GM08714 (cell line): ENCODE measurements at regions not wholly inside any gene's neighbourhood (a gene's known extent, or its start where the extent isn't known, plus 50 kb on each side); places are given as distances from the start of the nearest gene placed in this dataset.

Experiments used
- H3K4me3 ChIP-seq: fragments of 200-500 bp; sonication (Bioruptor generic); 2 replicates; pipeline ENCODE4 v1.5.1; 2014; ENCODE audit warnings: mild to moderate bottlenecking, low read length, inconsistent platforms
- ZNF274 ChIP-seq: IDR thresholded peaks from 2 replicates; pipeline ENCODE4 v1.6.1; 2012; ENCODE audit warnings: mild to moderate bottlenecking, low read depth, low read length

DNA sequence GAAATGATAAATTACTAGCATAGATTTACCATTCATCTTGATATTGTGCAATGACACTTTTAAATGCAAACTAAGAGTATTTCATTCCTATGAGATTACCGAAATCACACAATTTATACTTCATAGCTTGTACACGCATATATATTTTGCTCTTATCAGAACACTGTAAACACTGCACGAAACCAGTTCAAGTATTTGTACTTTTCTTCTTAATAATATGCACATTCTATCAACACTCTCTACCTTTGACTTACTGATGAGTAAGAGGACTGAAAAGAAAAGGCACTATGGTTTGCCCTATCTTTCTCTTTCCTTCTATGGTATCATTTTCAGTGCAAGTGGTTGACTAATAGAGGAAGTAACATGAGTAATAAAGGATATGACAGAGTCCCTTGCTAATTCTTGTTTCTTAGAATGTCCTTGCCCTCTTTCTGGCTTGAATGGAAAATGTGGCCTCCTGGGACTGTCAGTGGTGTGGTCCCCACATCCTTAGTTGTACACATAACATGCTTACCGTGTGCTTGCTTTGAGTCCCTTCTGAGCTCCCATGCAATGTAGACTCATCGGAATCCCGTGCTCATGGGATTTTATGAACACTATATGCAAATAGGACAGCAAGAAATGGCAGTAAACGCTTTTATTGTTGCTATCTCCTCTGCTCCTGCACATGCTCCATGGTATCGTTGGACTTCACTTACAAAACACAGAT is 363.5 kb upstream of the TNP1 start:
- no peak overlapping the region for H3K4me3 ChIP-seq

DNA sequence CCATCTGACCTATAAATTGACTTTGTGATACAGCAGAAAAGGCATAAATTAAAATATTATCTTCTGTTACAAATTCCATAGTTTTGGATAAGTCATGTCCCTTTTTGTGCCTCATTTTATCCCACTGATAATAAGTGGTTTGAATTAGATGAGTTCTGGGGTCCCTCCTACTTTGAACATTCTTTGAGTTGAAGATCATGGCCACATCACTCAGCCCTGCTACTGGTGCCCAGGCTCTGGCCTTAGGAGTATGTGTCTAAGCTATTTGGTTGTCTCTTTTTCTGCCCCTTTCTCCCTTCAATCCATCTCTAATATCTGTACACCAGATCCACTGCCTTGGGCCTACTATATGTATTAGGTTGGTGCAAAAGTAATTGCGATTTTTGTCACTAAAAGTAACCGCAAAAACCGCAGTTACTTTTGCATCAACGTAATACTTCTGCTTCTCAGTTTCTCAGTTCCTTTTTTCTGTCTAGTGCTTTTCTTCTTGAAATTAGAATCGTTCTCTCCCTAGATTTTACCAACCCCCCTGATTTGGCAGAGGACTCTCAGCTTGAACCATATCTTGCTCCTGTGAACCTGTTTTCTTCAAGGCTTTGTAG is 362.5 kb upstream of the TNP1 start:
- no peak for TF ChIP-seq ZNF274
- no peak overlapping the region for H3K4me3 ChIP-seq

More for the DNA sequence above, 363.5 kb upstream of the TNP1 start:
- TF ChIP-seq ZNF274, result no peak

DNA sequence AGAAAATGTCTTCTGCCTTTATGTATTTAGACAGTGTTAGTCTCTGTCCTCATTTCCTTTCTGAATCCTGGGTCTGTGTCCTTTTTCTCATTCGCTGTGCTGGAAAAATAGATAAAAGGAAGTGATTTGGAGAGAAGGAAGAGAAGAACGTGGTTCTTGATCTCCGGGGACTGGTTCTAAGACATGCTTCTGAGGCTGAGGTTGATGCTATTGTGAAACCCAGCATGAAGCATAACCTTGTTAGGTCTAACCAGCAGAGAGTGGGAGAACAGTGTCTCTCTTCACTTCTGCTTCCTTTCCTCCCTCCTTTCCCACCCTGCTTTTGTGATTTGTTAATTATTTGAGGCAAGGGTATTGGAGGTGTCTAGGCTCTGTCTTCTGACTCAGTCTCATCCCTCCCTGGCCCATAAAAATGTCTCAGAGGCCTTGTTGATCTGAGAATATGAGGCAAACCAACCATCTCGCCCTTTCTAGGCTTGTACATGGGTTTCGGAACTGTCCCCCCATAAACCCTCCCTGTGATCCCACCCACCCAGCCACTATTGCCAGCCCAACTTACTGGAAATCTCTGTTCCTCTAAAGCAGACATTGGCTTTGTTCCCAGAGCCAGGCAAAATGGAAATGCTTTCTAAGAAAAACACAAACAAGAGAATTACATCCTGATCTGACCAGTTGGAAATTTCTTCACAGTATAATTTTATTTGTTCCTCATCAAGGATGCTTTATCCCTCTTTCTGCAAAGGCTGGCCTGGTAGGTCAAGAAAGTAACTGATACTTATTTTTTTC is 360.6 kb upstream of the TNP1 start:
- no peak overlapping the region for H3K4me3 ChIP-seq
- TF ChIP-seq ZNF274, result no peak

DNA sequence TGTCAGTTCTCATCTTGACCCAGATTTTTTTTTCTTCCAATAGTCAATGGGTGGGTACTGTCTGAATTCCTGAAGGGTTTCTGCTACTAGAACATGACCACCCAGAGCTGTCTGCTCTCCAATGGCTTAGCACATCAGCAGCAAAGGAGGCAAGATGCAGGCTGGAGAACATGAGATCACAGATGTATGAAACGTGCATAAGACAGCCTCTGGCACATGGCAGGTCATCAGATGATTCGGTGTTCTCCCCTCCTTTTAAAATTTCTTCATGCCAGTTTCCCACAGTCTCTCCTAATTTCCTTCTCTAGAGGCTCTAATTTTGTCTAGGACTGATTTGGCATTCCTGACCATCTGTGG is 359.3 kb upstream of the TNP1 start:
- H3K4me3 ChIP-seq, result no peak overlapping the region; the same call in 1 of the 2 replicates
- TF ChIP-seq ZNF274, result no peak

DNA sequence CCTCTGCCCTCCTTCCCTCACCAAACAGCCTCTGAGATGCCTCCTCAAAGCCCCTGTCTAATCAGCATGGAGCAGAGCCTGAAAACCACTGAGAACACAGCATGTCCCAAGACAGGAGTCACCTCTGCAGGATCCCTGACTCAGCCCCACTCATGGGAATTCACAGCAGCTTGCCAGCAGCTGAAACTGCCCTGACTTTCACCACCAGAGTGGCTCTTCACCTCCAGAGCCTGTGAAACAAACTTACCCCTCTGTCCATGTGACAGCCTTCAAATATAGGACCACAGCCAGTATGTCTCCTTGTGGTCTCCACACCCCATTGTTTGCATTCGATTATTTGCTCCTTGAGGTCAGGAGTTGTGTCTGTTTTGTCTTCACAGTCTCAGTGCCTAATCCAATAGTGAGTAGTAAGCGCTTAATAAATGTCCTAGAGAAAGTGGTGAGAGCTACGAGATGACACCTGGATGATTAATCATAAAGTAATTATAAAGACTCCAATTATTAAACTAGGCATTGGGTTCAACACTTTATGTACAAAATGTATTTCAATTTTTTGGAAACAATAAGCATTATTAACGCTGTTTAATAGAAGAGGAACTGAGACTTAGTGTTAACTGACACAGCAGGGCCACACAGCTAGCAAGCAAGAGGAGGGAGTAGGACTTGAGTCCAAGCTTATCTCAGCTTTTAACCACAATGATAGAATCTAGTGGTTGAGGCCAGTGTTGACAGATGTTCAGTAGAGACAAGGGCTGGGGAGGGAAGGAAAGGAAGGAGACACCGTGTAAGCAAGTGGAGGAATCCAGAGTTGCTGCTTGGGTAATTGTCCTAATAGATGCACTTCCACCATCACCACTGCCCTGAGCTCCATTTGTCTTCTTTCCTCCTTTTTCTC is 358.7 kb upstream of the TNP1 start:
- no peak for TF ChIP-seq ZNF274
- H3K4me3 ChIP-seq, result no peak overlapping the region; the same call in 1 of the 2 replicates

DNA sequence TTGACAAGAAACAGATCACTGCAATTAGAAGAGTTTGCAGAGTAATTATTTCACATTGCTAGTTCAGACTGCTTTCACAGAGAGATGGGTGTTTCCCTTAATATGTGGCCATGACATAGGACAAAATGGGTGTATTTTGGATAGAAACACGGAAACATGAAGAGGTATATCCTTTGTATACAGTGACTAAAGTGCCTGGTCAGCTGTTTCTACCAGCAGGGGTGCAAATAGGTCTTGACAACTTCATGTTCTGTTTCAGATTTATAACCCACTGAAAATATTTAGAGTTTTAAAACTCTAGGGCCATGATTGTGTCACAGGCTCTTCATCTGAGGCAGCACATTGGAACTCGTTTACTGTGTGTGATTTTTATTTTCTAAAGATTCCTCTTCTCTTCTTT is 357.1 kb upstream of the TNP1 start:
- no peak overlapping the region for H3K4me3 ChIP-seq
- TF ChIP-seq ZNF274, result no peak

DNA sequence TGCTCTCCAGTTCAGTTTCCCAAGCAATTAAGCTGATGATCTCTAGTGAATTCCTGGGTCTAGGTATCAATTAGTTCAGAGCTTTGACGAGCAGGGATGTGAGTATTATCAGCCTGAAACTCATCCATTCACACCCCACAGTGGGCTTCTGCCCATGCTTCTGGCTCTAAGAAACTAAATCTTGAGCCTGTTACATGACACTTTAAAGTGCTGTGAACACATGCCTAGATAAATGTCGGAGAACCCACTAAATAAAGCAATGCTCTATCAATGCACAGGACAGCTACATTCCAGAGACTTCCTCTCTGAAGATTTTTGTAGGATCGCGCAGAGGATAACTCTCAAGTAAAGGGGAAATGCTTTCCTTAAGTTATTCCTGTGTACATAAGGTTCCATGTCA is 356.5 kb upstream of the TNP1 start:
- no peak overlapping the region for H3K4me3 ChIP-seq
- TF ChIP-seq ZNF274, result no peak

DNA sequence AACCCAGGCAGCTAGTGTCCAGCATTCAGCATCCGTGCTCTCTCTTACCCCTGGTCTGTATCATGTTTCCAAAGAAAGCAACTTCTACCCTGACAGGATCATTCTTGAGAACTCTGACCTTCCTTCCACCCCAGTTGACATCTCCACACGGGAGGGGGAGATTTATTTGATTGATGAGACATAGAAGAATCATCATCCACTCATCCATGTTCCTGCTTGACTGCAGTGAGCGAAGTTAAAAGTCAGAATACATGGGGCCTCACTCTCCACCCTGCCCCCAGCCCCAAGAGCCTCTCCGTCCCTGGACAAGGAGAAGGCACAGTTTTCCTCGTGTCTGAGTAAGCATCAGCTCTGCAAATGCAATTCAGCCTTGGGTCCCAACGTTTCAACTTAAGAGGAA is 356.0 kb upstream of the TNP1 start:
- no peak for TF ChIP-seq ZNF274
- no peak overlapping the region for H3K4me3 ChIP-seq

DNA sequence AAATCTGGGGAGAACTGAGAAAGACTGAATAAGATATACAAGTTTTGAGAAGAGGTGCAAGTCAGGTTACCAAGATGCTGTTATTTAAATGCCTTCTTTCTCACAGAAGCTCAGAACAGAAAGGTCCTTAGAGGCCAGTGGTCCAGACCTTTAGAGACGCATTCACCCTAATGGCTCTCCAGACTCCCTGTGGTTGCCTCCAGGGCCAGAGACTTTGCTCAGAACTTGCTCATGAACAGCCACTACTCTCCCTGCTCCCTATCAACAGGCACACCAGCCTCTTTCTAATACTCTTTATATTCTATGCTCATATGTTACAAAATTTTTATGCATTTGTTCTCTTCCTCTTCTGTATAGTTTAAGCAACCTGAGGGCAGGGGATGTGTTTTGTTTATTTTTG is 349.0 kb upstream of the TNP1 start:
- TF ChIP-seq ZNF274, result no peak
- H3K4me3 ChIP-seq, result no peak overlapping the region

DNA sequence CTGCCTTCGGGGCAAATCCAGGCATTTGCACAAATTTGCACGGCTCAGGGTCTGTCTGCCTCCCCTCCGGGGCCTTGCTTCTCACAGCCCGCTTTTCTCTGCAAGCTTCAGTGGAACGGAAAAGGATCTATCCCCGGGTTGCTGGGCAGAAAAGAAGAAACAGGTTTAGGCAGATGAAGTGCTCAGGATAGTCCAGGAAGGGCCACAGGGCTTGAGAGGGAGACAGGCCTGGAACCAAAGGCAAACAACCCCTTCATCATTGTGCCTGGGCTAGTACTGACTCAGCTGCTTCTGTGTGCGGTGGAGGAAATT is 347.8 kb upstream of the TNP1 start:
- TF ChIP-seq ZNF274, result no peak
- H3K4me3 ChIP-seq, result no peak overlapping the region

DNA sequence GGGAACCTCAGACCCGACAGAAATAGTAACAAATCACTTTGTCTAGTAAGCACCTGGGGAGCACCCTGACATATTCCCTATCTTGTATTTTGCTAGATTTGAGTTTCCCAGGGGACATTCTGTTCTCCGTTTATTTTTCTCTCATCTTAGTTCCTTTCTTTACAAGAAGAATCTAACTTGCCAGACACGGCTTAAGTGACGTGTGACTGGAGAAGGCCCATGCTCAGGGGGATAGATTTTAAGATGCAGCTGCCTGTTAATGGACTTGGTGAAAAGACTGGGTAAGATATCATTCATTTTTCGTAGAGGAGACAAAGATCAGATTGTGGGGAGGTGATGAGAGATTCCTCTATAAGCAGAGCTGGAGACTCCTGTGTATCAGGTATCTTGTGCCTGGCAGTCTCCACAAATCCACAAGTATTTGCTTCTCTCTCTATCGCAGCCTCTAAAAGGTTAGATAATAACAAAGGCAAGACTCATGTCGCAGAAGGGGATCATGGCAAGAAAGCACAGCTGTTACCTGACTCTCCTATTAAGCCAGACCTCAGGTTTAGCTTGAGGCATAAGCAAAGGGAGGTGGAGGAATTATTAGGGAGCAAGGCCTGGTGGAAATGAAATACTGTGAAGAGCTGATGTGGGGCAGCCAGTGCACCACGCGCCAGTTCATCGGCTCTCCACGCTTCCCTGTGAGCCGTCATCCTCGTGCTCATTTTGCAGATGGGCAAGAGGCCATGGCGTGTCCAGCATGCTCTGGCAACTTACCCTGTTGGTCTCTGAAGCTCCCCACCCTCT is 347.2 kb upstream of the TNP1 start:
- no peak overlapping the region for H3K4me3 ChIP-seq
- TF ChIP-seq ZNF274, result no peak

DNA sequence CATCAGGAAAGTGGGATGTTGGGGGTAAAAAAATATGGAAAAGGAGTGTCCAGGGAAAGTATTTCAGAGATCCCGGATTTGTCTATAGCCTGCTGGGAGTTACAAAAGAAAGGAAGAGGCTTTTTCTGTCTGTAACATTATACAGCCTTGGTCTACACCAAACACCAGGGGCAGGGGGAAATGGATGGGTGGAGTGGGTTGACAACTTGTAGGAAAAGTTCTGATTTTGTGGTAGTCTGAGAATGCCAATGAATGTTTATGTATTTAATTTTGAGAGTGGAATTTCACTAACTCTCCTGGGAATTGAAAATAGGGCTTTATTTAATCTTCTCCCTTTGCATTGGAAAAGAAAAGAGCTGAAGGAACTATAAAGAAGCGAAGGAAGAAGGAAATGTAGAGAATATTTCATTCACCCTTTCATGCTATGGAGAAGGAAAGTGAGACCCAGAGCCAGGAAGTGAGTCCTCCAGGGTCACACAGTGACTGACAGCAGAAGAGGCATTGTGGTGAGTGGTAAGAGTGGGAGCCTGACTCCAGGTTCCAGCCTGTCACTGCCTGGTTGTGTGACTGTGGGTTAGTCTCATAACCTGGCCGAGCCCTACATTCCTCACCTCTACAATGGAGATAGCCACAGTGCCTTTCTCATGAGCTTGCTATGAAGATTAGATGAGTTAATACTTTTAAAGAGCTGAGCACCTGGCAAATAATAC is 346.3 kb upstream of the TNP1 start:
- H3K4me3 ChIP-seq, result no peak overlapping the region
- no peak for TF ChIP-seq ZNF274

DNA sequence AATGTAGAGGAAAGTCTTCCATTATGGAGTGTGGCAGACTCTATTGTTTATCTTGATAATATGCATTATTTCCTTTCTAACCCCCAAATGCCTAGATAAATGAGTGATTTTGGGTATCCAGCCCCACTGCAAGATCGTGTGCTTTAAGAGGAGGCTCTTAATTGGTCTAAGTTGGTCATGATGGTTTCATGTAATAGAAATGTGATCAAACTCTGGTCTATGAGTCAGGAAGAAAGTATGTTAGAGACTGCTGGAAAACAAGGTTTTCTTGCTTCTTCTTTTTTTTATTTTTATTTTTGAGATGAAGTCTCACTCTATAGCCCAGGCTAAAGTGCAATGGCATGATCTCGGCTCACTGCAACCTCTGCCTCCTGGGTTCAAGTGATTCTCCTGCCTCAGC is 344.5 kb upstream of the TNP1 start:
- H3K4me3 ChIP-seq, result no peak overlapping the region
- TF ChIP-seq ZNF274, result no peak
